SK-N-MC (cell line): ENCODE measurements at regions not wholly inside any gene's neighbourhood (a gene's known extent, or its start where the extent isn't known, plus 50 kb on each side); places are given as distances from the start of the nearest gene placed in this dataset.

Experiments
- EZH2 ChIP-seq: fragments of 200-600 bp; sonication (generic); IDR thresholded peaks from one replicate; pipeline ENCODE4 v1.6.1; 2017; ENCODE audit warnings: antibody characterized with exemption
- POLR2AphosphoS5 ChIP-seq: IDR thresholded peaks from 2 replicates; pipeline ENCODE4 v1.6.1; 2012; ENCODE audit warnings: mild to moderate bottlenecking, low read depth, low read length, borderline replicate concordance

GRCh38 chr19:31908496-31909225 lies 436.7 kb upstream of the ZNF507 start:
- TF ChIP-seq POLR2AphosphoS5: no peak
- no peak for TF ChIP-seq EZH2
